Choroid plexus epithelial cell (primary cell): ENCODE measurements at regions not wholly inside any gene's neighbourhood (a gene's known extent, or its start where the extent isn't known, plus 50 kb on each side); places are given as distances from the start of the nearest gene placed in this dataset.

ENCODE experiments used
- DNase-seq: peaks from one replicate; pipeline ENCODE4 v3.0.0-alpha.2; 2010; ENCODE audit warnings: low read depth
- H3K4me3 ChIP-seq: 2 replicates; pipeline ENCODE4 v1.5.1; 2011; ENCODE audit warnings: low read depth, mild to moderate bottlenecking, control low read depth, low read length, moderate library complexity
- TF ChIP-seq, protein P1 (sequence below): conservative IDR thresholded peaks from 2 replicates; pipeline ENCODE4 v1.5.1; 2011; ENCODE audit warnings: low read depth, mild to moderate bottlenecking, control low read depth, inconsistent platforms, low read length, moderate library complexity

- TF ChIP-seq, protein P1, sequence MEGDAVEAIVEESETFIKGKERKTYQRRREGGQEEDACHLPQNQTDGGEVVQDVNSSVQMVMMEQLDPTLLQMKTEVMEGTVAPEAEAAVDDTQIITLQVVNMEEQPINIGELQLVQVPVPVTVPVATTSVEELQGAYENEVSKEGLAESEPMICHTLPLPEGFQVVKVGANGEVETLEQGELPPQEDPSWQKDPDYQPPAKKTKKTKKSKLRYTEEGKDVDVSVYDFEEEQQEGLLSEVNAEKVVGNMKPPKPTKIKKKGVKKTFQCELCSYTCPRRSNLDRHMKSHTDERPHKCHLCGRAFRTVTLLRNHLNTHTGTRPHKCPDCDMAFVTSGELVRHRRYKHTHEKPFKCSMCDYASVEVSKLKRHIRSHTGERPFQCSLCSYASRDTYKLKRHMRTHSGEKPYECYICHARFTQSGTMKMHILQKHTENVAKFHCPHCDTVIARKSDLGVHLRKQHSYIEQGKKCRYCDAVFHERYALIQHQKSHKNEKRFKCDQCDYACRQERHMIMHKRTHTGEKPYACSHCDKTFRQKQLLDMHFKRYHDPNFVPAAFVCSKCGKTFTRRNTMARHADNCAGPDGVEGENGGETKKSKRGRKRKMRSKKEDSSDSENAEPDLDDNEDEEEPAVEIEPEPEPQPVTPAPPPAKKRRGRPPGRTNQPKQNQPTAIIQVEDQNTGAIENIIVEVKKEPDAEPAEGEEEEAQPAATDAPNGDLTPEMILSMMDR, result no peak
- DNase-seq, result no peak
- H3K4me3 ChIP-seq, result no peak overlapping the region
Measured at GRCh38 chr9:89815061-89815902, 210.5 kb downstream of the GADD45G start.

- DNase-seq, result no peak
- TF ChIP-seq, protein P1, result no peak
- no peak overlapping the region for H3K4me3 ChIP-seq
Measured at GRCh38 chr9:89815903-89816573, 211.2 kb downstream of the GADD45G start.

DNA sequence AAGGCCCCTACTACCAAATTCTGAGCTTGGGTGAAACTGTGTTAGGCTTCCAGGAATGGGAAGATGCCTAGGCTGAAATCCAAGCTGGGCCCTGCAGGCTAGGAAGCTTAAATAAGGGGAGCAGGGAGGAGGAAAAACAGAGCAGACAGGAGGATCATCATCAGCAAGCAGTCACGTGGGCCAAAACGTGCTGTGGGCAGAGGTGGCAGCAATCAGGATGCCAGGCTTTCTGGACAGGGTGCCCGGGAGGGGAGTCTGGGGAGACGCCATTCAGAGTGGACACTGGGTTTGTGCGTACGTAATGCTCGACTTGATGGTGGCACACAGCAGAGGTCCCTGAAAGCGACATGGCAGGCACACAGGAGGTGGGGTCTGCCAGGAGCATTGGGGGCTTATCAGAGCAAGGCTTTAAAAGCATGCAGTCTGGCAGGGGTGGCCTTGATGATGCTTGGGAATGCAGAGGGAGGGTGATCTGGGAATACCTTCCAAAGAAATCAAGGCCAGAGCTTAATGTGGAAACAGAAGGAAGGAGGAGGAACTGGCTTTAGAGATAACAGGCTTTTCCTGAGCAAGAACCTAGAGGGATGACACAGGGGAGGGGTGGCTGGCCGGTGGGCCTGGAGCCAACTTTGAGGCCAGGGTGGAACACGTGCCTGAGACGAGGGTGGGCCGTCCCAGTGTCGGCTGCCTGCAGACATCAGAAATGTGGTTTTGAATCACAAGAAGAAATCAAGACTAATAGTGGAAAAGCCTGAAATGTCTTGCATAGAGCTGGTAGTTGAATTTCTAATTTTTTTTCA lies 212.5 kb downstream of the GADD45G start:
- TF ChIP-seq, protein P1, result no peak

DNA sequence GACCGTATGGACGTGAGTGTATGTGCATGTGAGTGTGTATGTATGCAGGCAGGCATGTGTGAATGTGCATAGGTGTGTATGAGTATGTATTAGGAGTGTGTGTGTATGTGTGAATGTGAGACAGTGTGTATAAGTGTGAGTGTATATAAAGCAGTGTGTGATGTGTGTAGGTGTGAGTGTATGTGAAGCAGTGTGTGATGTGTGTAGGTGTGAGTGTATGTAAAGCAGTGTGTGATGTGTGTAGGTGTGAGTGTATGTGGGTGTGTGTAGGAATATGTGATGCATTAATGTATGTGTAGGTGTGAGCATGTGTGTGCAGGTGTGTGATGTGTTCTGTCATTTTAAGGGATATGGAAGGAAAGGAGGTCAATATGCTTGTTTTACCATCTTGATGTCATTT lies 215.5 kb downstream of the GADD45G start:
- TF ChIP-seq, protein P1, result no peak
- no peak overlapping the region for H3K4me3 ChIP-seq
- DNase-seq, result no peak

More for the DNA sequence above, 212.5 kb downstream of the GADD45G start:
- DNase-seq, result no peak
- H3K4me3 ChIP-seq, result no peak overlapping the region

- DNase-seq, result peak; percentile 49
- no peak overlapping the region for H3K4me3 ChIP-seq
- TF ChIP-seq, protein P1, result no peak
Measured at GRCh38 chr9:89821081-89821480, 216.3 kb downstream of the GADD45G start.

DNA sequence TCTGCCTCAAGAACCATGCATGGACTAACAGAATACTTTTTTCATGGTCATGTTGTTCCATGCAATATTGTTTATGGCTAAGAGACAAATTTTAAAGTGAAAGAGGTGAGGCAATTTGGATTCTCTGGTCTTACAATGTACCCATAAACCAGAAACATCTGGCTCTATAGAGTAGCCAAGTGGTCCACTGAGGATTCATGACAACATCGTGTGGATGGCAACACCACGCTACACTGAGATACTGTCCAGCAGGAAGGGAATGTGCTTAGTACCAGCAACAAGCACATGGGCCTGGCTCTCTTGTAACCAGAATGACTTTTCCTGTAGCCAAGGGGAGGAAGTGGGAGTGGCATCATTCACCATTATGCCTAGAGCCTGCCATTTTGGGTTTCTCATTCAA lies 218.2 kb downstream of the GADD45G start:
- TF ChIP-seq, protein P1, result no peak
- H3K4me3 ChIP-seq, result no peak overlapping the region
- DNase-seq, result no peak
